KMS-11 (cell line): ENCODE measurements at regions not wholly inside any gene's neighbourhood (a gene's known extent, or its start where the extent isn't known, plus 50 kb on each side); places are given as distances from the start of the nearest gene placed in this dataset.

ENCODE experiments used
- H2AFZ ChIP-seq: fragments of 200-600 bp; sonication (generic); 2 replicates; pipeline ENCODE4 v1.6.1; 2016; ENCODE audit warnings: antibody characterized with exemption, mixed run types, low read depth
- H3K27ac ChIP-seq: fragments of 200-600 bp; sonication (generic); 2 replicates; pipeline ENCODE4 v1.6.1; 2016; ENCODE audit warnings: mild to moderate bottlenecking, mixed run types
- H3K27me3 ChIP-seq: fragments of 200-600 bp; sonication (generic); 2 replicates; pipeline ENCODE4 v1.6.1; 2017; ENCODE audit warnings: mild to moderate bottlenecking, low read depth, mixed run types, moderate library complexity; ENCODE audit not compliant: insufficient read depth
- H3K36me3 ChIP-seq: fragments of 200-600 bp; sonication (generic); 2 replicates; pipeline ENCODE4 v1.6.1; 2017; ENCODE audit warnings: mild to moderate bottlenecking, mixed run types; ENCODE audit not compliant: insufficient read depth
- H3K4me1 ChIP-seq: fragments of 200-600 bp; sonication (generic); 2 replicates; pipeline ENCODE4 v1.6.1; 2016; ENCODE audit warnings: mild to moderate bottlenecking, low read depth, mixed run types; ENCODE audit not compliant: poor library complexity, severe bottlenecking
- H3K4me2 ChIP-seq: fragments of 200-600 bp; sonication (generic); 2 replicates; pipeline ENCODE4 v1.7.0; 2016; ENCODE audit warnings: mild to moderate bottlenecking, mixed run types
- H3K4me3 ChIP-seq: fragments of 200-600 bp; sonication (generic); IDR thresholded peaks from 2 replicates; pipeline ENCODE4 v1.6.1; 2017; ENCODE audit warnings: low read depth, low read length, mixed read lengths; ENCODE audit not compliant: insufficient read depth
- H3K79me2 ChIP-seq: fragments of 200-600 bp; sonication (generic); 2 replicates; pipeline ENCODE4 v1.6.1; 2016; ENCODE audit warnings: low read depth, mixed run types; ENCODE audit not compliant: insufficient read depth
- H3K9ac ChIP-seq: fragments of 200-600 bp; sonication (generic); 2 replicates; pipeline ENCODE4 v1.6.1; 2016; ENCODE audit warnings: mild to moderate bottlenecking, mixed run types
- H4K20me1 ChIP-seq: fragments of 200-600 bp; sonication (generic); 2 replicates; pipeline ENCODE4 v1.6.1; 2016; ENCODE audit warnings: mild to moderate bottlenecking, mixed run types; ENCODE audit not compliant: insufficient read depth
- CTCF ChIP-seq: fragments of 200-600 bp; sonication (generic); conservative IDR thresholded peaks from 2 replicates; pipeline ENCODE4 v1.6.1; 2017; ENCODE audit warnings: low read depth, mild to moderate bottlenecking, antibody characterized with exemption, low read length, moderate library complexity, mixed read lengths

GRCh38 chr19:28466107-28467045, 746.6 kb downstream of the UQCRFS1 start:
- Histone ChIP-seq H4K20me1 (no peaks in the 10 kb centered on the region), H3K27ac (peak overlapping the region; percentile 52), H3K27me3 (no peaks in the 10 kb centered on the region), H3K4me2 (peak overlapping the region; percentile 62), H3K9ac (no peak overlapping the region; the same call in 1 of the 2 replicates), H3K4me1 (peaks cover 54% of the 10 kb centered on the region), H3K4me3 (no peak overlapping the region), H3K79me2 (no peaks in the 10 kb centered on the region), H2AFZ (peak overlapping the region; percentile 29; the same call in 1 of the 2 replicates), H3K36me3 (no peaks in the 10 kb centered on the region)
- peak; percentile 94 for TF ChIP-seq CTCF

GRCh38 chr19:28465371-28466086, 747.4 kb downstream of the UQCRFS1 start:
- Histone ChIP-seq H3K4me3 (no peak overlapping the region), H3K36me3 (no peaks in the 10 kb centered on the region), H2AFZ (no peak overlapping the region), H3K9ac (no peak overlapping the region), H4K20me1 (no peaks in the 10 kb centered on the region), H3K4me1 (peaks cover 54% of the 10 kb centered on the region), H3K79me2 (no peaks in the 10 kb centered on the region), H3K4me2 (peak overlapping the region; percentile 62; the same call in 1 of the 2 replicates), H3K27ac (no peak overlapping the region), H3K27me3 (no peaks in the 10 kb centered on the region)
- no peak for TF ChIP-seq CTCF

GRCh38 chr19:28463493-28464053, 749.4 kb downstream of the UQCRFS1 start:
- H3K36me3 ChIP-seq = no peaks in the 10 kb centered on the region
- H3K27me3 ChIP-seq = no peaks in the 10 kb centered on the region
- peaks cover 35% of the 10 kb centered on the region for H3K4me1 ChIP-seq
- H3K4me3 ChIP-seq = no peak overlapping the region
- H3K4me2 ChIP-seq = no peak overlapping the region
- H3K9ac ChIP-seq = no peak overlapping the region
- TF ChIP-seq CTCF = no peak
- H3K79me2 ChIP-seq = no peaks in the 10 kb centered on the region
- H4K20me1 ChIP-seq = no peaks in the 10 kb centered on the region
- H3K27ac ChIP-seq = no peak overlapping the region
- H2AFZ ChIP-seq = no peak overlapping the region

- Histone ChIP-seq H3K27ac (no peak overlapping the region), H3K4me2 (no peak overlapping the region), H3K79me2 (no peaks in the 10 kb centered on the region), H4K20me1 (no peaks in the 10 kb centered on the region), H3K4me3 (no peak overlapping the region), H3K27me3 (no peaks in the 10 kb centered on the region), H3K4me1 (no peaks in the 10 kb centered on the region), H3K9ac (no peak overlapping the region), H3K36me3 (no peaks in the 10 kb centered on the region), H2AFZ (no peak overlapping the region)
- TF ChIP-seq CTCF = no peak
Measured at GRCh38 chr19:28457620-28458019, 755.3 kb downstream of the UQCRFS1 start.
